ENCODE measurements at regions not wholly inside any gene's neighbourhood (a gene's known extent, or its start where the extent isn't known, plus 50 kb on each side); places are given as distances from the start of the nearest gene placed in this dataset.

DNA sequence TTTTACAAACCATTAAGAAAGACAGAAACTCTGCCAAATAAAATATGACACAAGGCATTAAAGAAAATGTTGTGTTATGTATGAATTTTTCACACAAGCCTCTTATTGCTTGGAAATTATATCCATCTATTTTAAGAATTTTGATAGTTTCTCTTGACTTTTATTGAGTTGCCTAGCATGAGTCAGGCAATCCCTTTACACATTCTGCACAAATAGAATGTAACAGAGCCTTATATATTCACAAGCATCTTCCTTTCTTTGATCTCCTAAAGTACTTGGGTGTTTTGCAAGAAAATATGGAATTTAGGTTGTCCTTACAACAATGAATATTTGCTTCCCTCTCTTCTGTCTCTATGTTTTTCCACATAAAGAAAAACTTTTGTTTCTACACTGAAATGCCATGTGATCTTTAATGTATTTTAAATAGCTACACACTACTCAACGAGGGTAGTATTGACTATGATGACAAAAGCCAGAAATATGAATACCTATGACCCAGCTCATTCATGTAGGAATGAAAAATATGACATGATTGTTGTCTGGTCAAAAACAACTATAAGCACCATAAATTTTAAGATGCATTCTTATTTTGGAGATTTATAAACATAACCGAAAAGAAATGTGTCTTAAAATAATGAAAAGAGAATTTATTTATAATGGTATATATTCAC is 398.8 kb downstream of the GUCY1A2 start:
- intact Hi-C loops (cut with DNase I), result no loop called here
- WGBS, 2 donors, result 71% methylated on average over 2 of the region's 2 CpGs

DNA sequence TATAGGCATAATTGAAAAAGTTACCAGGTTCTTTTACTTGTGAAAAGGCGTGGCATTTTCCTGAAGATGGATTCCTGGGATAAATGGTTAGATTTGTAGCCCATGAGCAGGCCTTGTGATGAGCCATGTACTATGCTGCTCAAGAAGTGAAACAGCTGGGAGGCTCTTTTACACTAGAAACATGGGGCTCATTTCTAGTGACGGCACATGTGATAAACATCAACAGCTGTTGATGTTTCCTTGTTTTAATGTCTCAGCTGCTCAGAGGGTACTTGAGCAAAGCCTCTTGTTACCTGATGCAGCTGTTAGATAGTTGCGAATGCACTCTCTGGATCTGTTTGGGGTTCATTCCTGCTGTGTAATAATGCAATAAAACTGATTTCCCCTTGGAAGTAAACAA is 396.8 kb downstream of the GUCY1A2 start:
- no peak for DNase-seq
- no peaks in the 10 kb centered on the region for H3K36me3 ChIP-seq
- peaks cover 0 to 3% (median 0%) of the 10 kb centered on the region in 11 donors for H3K9me3 ChIP-seq
- H3K27ac ChIP-seq, result no peak overlapping the region
- TF ChIP-seq, protein P1, sequence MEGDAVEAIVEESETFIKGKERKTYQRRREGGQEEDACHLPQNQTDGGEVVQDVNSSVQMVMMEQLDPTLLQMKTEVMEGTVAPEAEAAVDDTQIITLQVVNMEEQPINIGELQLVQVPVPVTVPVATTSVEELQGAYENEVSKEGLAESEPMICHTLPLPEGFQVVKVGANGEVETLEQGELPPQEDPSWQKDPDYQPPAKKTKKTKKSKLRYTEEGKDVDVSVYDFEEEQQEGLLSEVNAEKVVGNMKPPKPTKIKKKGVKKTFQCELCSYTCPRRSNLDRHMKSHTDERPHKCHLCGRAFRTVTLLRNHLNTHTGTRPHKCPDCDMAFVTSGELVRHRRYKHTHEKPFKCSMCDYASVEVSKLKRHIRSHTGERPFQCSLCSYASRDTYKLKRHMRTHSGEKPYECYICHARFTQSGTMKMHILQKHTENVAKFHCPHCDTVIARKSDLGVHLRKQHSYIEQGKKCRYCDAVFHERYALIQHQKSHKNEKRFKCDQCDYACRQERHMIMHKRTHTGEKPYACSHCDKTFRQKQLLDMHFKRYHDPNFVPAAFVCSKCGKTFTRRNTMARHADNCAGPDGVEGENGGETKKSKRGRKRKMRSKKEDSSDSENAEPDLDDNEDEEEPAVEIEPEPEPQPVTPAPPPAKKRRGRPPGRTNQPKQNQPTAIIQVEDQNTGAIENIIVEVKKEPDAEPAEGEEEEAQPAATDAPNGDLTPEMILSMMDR (IDR thresholded peaks at IDR 0.05), result no peak
- H3K4me1 ChIP-seq, result no peaks in the 10 kb centered on the region
- no peaks in the 10 kb centered on the region for H3K27me3 ChIP-seq
- H3K4me3 ChIP-seq, result no peak overlapping the region
- ATAC-seq, result no peak
- 75 to 79% methylated on average over 3 of the region's 3 CpGs for WGBS, 2 donors
- intact Hi-C loops (cut with DNase I), result no loop called here

More for the DNA sequence above, 398.8 kb downstream of the GUCY1A2 start:
- no peaks in the 10 kb centered on the region for H3K36me3 ChIP-seq
- no peak for ATAC-seq
- no peaks in the 10 kb centered on the region for H3K27me3 ChIP-seq
- H3K9me3 ChIP-seq, result peaks cover 0 to 3% (median 0%) of the 10 kb centered on the region in 11 donors
- H3K4me1 ChIP-seq, result no peaks in the 10 kb centered on the region
- TF ChIP-seq, protein P1 (IDR thresholded peaks at IDR 0.05), result no peak
- H3K4me3 ChIP-seq, result no peak overlapping the region
- H3K27ac ChIP-seq, result no peak overlapping the region
- no peak for DNase-seq
